ENCODE measurements at regions not wholly inside any gene's neighbourhood (a gene's known extent, or its start where the extent isn't known, plus 50 kb on each side); places are given as distances from the start of the nearest gene placed in this dataset.
A peak's percentile ranks its signal among the peaks of the same experiment; 100 is the strongest.

DNA sequence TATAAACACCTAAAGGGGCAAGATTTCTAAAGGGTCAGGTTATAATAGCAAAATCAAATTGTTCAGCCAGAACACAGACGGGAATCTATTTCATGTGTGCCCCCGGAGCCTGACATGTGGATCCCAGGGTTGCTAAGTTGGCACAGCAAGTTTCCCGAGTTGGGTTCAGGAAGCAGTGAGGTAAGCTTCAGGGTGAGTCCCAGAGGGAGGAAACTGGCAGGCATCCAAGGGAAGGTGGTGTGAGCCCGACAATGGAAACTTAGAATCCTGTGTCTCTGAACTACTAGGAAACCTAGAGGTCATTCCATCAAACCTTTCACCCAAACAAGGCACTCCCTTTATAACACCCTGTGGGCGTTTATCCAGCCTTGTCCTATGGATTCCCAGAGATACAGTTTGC, 98.4 kb downstream of the ADRB2 start:
- no peak overlapping the region for H3K4me3 ChIP-seq
- H3K9me3 ChIP-seq: no peaks in the 10 kb centered on the region
- 49 to 50% methylated on average over 5 of the region's 5 CpGs for WGBS, 2 donors
- ATAC-seq (ENCODE audit: low FRiP score in 2 of 2): no peak
- no peaks in the 10 kb centered on the region for H3K36me3 ChIP-seq
- no peak overlapping the region for H3K27ac ChIP-seq
- H3K27me3 ChIP-seq: no peaks in the 10 kb centered on the region
- TF ChIP-seq, protein P1, sequence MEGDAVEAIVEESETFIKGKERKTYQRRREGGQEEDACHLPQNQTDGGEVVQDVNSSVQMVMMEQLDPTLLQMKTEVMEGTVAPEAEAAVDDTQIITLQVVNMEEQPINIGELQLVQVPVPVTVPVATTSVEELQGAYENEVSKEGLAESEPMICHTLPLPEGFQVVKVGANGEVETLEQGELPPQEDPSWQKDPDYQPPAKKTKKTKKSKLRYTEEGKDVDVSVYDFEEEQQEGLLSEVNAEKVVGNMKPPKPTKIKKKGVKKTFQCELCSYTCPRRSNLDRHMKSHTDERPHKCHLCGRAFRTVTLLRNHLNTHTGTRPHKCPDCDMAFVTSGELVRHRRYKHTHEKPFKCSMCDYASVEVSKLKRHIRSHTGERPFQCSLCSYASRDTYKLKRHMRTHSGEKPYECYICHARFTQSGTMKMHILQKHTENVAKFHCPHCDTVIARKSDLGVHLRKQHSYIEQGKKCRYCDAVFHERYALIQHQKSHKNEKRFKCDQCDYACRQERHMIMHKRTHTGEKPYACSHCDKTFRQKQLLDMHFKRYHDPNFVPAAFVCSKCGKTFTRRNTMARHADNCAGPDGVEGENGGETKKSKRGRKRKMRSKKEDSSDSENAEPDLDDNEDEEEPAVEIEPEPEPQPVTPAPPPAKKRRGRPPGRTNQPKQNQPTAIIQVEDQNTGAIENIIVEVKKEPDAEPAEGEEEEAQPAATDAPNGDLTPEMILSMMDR (IDR thresholded peaks at IDR 0.05): no peak
- peak; percentile 36 to 44 for TF ChIP-seq POLR2AphosphoS5 (IDR thresholded peaks at IDR 0.05)
- DNase-seq: peak in 1 of 2 donors; percentile 68
- H3K4me1 ChIP-seq: no peaks in the 10 kb centered on the region

DNA sequence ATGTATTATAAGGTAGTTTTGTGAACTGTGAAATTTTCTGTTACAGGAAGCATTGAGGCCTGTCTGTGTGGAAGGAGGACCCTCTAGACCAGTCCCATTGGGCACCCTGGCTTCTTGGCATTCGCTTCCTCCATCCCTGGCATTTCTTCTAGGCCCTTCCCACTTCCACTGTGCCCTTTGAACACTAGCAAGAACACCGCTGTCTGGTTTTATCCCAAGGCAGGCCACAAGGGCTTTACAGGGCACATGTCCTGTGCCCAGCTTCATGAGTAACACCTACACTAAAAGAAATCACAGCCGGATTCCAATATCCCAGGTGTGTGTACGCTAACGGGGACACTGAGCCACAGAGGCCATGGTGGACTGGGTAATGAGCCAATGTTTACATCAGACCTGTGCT, 99.8 kb downstream of the ADRB2 start:
- ATAC-seq (ENCODE audit: low FRiP score in 2 of 2): no peak
- TF ChIP-seq, protein P1 (IDR thresholded peaks at IDR 0.05): no peak
- TF ChIP-seq EP300 (IDR thresholded peaks at IDR 0.05) (no peak), POLR2AphosphoS5 (IDR thresholded peaks at IDR 0.05) (no peak), POLR2A (IDR thresholded peaks at IDR 0.05) (no peak)
- H3K36me3 ChIP-seq: no peaks in the 10 kb centered on the region
- 91 to 92% methylated on average over 5 of the region's 5 CpGs for WGBS, 2 donors
- H3K27ac ChIP-seq: no peak overlapping the region
- no peaks in the 10 kb centered on the region for H3K4me1 ChIP-seq
- H3K27me3 ChIP-seq: no peaks in the 10 kb centered on the region
- no peak overlapping the region for H3K4me3 ChIP-seq
- no peaks in the 10 kb centered on the region for H3K9me3 ChIP-seq
- no peak for DNase-seq

DNA sequence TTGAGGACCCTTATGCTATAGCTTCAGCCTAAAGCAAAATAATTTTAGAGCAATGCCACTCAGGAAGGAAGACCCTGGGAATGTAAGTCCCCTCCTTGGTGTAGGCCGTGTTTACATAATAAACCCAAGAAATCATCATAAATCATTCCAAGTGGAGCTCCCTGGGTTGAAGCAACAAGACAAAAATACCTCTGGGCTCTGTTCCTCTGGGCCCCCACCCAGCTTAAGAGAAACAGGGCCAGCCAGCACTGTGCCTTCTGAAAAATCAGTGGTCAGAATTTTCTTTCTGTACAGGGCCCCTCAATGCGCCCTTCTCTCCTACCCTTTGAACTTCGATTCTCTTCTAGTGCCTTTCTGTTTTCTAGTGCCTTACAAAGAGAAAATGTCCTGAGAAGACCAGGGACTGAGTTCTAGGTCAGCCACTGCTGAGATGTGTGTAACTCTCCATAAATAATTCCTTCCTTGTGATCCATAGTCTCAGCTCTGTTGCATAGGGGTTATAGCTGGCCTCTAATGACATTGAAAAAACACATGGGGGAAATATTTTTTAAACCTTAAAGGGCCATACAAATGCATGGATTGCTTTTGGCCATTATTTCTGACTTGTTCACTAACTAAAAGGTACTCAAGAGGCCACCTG, 101.0 kb downstream of the ADRB2 start:
- ATAC-seq (ENCODE audit: low FRiP score in 2 of 2): no peak
- H3K4me1 ChIP-seq: peaks cover 0 to 2% (median 0%) of the 10 kb centered on the region in 4 donors
- no peaks in the 10 kb centered on the region for H3K9me3 ChIP-seq
- H3K4me3 ChIP-seq: no peak overlapping the region
- 81 to 85% methylated on average over 3 of the region's 3 CpGs for WGBS, 2 donors
- no peak overlapping the region for H3K27ac ChIP-seq
- no peaks in the 10 kb centered on the region for H3K27me3 ChIP-seq
- H3K36me3 ChIP-seq: no peaks in the 10 kb centered on the region
- no peak for DNase-seq
- no peak for TF ChIP-seq POLR2A (IDR thresholded peaks at IDR 0.05)
- TF ChIP-seq POLR2AphosphoS5 (IDR thresholded peaks at IDR 0.05): no peak
- TF ChIP-seq, protein P1 (IDR thresholded peaks at IDR 0.05): no peak
- TF ChIP-seq EP300 (IDR thresholded peaks at IDR 0.05): no peak

DNA sequence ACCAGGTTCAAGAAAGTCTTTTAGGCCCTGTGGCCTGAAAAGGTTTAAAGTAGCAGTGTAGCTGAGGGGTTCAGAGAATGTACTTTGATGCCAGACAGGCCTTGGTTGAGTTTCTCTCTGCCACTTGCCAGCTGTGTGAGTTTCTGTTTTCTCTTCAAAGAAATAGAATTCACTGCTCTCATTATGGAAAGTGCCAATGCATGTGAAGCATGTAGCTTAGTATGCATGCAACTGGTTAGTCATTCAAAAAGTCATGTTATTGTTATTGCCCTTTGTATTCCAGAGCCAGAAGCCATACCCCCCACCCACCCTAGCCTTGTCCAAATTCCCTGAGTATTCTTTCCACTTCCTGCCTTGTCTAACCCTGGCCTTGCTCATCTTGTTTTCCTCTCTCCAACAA, 101.7 kb downstream of the ADRB2 start:
- no peak overlapping the region for H3K27ac ChIP-seq
- H3K9me3 ChIP-seq: no peaks in the 10 kb centered on the region
- no peak for TF ChIP-seq EP300 (IDR thresholded peaks at IDR 0.05)
- TF ChIP-seq POLR2A (IDR thresholded peaks at IDR 0.05): no peak
- TF ChIP-seq POLR2AphosphoS5 (IDR thresholded peaks at IDR 0.05): no peak
- TF ChIP-seq, protein P1 (IDR thresholded peaks at IDR 0.05): no peak
- H3K4me3 ChIP-seq: no peak overlapping the region
- no peaks in the 10 kb centered on the region for H3K36me3 ChIP-seq
- DNase-seq (no peak), ATAC-seq (ENCODE audit: low FRiP score in 2 of 2) (no peak)
- peaks cover 0 to 5% (median 0%) of the 10 kb centered on the region in 4 donors for H3K4me1 ChIP-seq
- no peaks in the 10 kb centered on the region for H3K27me3 ChIP-seq

DNA sequence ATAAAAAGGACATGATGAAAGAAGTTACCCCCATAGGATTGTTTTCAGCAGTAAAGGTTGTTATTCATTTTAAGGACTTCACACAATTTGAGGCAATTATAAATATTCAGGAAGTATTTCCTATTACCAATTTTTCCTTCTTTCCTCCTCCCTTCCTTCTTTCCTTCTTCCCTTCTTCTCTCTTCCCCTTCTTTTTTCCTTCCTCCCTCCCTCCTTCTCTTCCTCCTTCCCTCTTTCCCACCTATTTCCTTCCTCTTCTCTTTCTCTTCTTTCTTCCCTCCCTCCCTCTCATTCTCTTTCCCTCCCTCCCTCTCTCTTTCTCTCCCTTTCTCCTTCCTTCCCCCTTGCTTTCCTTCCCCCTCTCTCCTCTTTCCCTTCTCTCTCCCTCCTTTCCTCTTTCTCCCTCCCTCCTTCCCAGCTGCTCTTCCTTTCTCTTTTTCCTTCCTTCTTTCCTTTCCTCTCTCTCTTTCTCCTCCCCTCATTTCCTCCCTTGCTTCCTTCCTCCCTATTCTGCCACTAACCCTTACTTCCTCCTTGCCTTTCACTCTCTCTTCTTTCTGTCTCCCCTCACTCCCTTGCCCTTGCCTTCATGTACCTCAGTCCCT, 105.1 kb downstream of the ADRB2 start:
- H3K36me3 ChIP-seq: no peaks in the 10 kb centered on the region
- TF ChIP-seq EP300 (IDR thresholded peaks at IDR 0.05) (no peak), POLR2A (IDR thresholded peaks at IDR 0.05) (no peak), POLR2AphosphoS5 (IDR thresholded peaks at IDR 0.05) (no peak)
- TF ChIP-seq, protein P1 (IDR thresholded peaks at IDR 0.05): no peak
- H3K27me3 ChIP-seq: no peaks in the 10 kb centered on the region
- ATAC-seq (ENCODE audit: low FRiP score in 2 of 2): no peak
- no peaks in the 10 kb centered on the region for H3K9me3 ChIP-seq
- no peak for DNase-seq
- H3K4me1 ChIP-seq: peaks cover 0 to 5% (median 0%) of the 10 kb centered on the region in 4 donors
- H3K27ac ChIP-seq: no peak overlapping the region
- H3K4me3 ChIP-seq: no peak overlapping the region
